Uterus (tissue), 2 donors: ENCODE measurements at regions not wholly inside any gene's neighbourhood (a gene's known extent, or its start where the extent isn't known, plus 50 kb on each side); places are given as distances from the start of the nearest gene placed in this dataset.

ENCODE experiments used
- POLR2A ChIP-seq, 2 donors: fragments of 450-650 bp; IDR thresholded peaks; one replicate each; pipeline ENCODE4 v1.6.1; 2016; ENCODE audit warnings: antibody characterized with exemption in 2 of 2, mild to moderate bottlenecking in 1 of 2, moderate library complexity in 1 of 2
- TF ChIP-seq, protein P1 (sequence below), 4 experiments: fragments of 200-600 bp in 2 of 4; fragments of 450-650 bp in 2 of 4; sonication (generic) in 2 of 4; IDR thresholded peaks; one replicate each; pipeline ENCODE4 v1.5.1; 2016 to 2019; ENCODE audit warnings: antibody characterized with exemption in 4 of 4, mild to moderate bottlenecking in 2 of 4, moderate library complexity in 1 of 4

DNA sequence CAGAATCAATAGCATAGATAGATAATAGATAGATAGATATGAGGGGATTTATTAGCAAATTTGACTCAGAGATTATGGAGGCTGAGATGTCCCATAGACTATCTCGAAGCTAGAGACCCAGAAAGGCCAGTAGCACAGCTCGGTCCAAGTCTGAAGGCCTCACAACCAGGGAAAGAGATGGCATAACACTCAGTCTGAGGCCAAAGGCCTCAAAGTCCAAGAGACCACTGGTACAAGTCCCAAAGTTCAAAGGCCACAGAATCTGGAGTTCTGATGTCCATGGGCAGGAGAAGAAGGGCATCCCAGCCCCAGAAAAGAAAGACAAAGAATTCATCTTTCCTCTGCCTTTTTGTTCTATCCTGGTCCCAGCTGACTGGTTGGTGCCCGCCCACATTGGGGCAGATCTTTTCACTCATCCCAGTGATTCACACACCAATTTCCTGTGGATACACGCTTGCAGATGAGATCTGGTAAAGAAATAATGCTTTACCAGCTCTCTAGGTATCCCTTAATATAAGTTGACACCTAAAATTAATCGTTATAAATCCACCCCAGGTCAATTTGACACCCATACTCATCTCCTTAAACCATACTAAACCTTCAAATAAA lies 127.8 kb upstream of the FBN2 start:
- TF ChIP-seq POLR2A (IDR thresholded peaks at IDR 0.05), result no peak
- TF ChIP-seq, protein P1, sequence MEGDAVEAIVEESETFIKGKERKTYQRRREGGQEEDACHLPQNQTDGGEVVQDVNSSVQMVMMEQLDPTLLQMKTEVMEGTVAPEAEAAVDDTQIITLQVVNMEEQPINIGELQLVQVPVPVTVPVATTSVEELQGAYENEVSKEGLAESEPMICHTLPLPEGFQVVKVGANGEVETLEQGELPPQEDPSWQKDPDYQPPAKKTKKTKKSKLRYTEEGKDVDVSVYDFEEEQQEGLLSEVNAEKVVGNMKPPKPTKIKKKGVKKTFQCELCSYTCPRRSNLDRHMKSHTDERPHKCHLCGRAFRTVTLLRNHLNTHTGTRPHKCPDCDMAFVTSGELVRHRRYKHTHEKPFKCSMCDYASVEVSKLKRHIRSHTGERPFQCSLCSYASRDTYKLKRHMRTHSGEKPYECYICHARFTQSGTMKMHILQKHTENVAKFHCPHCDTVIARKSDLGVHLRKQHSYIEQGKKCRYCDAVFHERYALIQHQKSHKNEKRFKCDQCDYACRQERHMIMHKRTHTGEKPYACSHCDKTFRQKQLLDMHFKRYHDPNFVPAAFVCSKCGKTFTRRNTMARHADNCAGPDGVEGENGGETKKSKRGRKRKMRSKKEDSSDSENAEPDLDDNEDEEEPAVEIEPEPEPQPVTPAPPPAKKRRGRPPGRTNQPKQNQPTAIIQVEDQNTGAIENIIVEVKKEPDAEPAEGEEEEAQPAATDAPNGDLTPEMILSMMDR (IDR thresholded peaks at IDR 0.05), result no peak
